GM18502 (cell line): ENCODE measurements at regions not wholly inside any gene's neighbourhood (a gene's known extent, or its start where the extent isn't known, plus 50 kb on each side); places are given as distances from the start of the nearest gene placed in this dataset.
"Not testable (repeated sequence)": the region's sequence is repeated elsewhere in the genome, so short reads cannot be mapped to it uniquely, and the experiment has no call there.

Experiments used
- ATAC-seq: cut with Tn5 transposase; IDR thresholded peaks from one replicate; pipeline ENCODE4 v1.9.1; 2021; ENCODE audit warnings: mild to moderate bottlenecking; ENCODE audit not compliant: unreplicated experiment, poor library complexity

DNA sequence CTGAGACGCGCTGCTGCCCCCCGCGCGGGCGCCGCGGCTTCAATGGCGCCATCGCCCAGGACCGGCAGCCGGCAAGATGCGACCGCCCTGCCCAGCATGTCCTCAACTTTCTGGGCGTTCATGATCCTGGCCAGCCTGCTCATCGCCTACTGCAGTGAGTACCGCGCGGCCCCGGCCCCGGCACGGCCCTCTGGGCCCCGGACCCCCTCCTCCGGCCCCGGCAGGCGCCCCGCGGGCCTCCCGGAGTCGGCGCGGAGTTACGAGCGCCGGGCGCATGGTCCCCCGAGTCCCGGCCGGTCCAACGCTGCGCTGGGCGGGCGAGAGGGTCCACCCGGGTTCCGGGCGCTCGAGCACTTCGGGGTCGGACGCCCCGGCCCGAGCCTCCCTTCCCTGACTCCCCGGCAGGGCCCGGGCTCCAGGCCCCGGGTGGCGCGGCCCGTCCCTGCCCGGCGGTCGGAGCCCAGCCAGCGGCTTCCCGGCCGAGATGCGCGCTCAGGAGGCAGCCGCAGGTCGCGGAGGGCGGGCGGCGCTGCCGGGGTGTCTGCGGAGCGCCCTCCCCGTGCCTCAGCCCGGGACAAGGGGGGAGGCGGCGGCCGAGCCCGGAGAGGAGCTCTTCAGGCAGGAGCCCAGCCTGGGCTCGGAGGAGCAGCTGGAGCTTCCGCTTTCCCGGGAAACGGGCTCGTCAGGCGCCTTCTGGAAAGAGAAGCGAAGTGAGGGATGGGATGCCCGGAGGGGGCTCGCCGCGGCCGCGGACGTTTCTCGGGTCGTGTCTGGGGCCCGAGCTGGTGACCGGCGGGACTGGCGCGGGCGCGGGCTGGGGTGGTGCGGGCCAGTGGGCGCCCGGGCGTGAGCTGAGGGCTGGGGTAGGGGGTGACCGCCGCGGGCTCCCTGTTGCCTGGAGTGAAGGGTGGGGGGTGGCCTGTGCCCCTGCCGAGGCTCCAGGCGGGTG is 1337.8 kb downstream of the BRD1 start:
- ATAC-seq = no peak

- ATAC-seq = no peak
These were observed 1338.8 kb downstream of the BRD1 start for GRCh38 chr22:48488611-48489511.

DNA sequence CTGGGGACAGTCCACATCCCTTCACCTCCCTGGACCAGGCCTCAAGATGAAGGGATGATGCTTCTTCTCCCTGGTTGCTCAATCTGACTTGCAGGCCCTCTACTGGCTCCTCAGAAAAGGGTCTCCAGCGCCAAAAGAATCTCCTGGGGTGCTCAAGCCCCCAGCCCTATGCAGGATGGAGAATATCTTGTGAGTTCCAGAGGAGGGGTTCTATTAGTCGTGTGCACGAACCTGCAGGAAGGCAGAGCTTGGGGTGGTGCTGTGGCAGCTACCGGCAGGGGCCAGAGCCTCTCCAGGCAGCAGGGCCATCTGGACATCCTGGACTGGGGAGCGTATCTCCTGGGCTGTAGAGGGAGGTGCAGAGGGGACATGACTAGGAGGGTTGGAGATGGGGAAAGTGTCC is 1339.5 kb downstream of the BRD1 start:
- ATAC-seq = no peak

DNA sequence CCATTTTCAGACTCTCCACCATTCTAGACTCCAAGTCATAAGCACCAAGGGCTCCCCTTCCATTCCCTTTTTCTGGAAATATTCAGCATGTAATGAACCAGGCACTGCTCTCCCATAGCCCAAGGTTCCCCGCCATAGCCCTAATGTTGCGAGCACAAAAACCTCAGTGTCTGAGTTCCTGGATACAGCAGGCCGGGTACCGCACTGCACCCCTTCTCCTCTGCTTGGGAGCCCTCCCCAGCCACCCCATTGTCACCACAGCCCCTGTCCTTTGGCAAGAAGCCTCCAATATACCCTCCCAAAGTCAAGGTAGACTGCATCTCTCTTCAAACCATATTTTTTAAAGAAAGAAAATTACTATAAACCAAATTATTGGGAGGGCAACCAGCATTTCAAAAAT is 1341.1 kb downstream of the BRD1 start:
- no peak for ATAC-seq

GRCh38 chr22:48486134-48486532 is 1341.5 kb downstream of the BRD1 start:
- no peak for ATAC-seq

GRCh38 chr22:48485149-48486133 is 1342.2 kb downstream of the BRD1 start:
- ATAC-seq = no peak

- no peak for ATAC-seq
These were observed 1343.7 kb downstream of the BRD1 start for GRCh38 chr22:48483764-48484528.

DNA sequence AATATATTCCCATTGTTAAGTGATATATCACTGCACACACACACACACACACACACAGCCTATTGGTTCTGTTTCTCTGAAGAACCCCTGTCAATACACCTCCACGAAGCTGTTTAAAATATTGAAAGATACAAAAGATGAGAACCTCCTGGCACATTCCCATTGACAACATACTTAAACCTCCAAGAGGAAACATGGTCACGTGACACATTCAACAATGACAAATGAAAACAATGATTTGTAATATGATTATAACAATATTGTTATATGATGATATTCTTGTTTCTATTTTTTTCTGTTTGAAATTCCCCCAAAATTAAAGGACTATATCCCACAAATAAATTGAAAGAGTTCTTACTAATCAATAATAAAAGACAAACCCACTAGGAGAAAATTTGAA is 1344.9 kb downstream of the BRD1 start:
- ATAC-seq = no peak

- ATAC-seq = not testable (repeated sequence)
These were observed 1345.5 kb downstream of the BRD1 start for GRCh38 chr22:48482198-48482597.

DNA sequence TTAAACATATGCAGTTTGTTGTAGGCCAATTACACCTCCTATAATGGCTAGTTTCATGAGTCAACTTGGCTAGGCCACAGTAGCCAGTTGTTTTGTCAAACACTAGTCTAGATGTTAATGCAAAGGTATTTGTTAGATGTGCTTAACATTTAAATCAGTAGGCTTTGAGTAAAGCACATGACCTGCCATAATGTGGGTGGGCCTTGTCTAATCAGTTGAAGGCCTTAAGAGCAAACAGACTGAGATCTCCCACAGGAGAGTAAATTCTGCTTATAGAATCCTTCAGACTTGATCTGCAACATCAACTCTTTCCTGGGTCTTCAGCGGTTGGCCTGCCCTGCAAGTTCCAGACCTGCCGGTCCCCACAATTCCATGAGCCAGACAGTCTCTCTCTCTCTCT is 1345.9 kb downstream of the BRD1 start:
- no peak for ATAC-seq

DNA sequence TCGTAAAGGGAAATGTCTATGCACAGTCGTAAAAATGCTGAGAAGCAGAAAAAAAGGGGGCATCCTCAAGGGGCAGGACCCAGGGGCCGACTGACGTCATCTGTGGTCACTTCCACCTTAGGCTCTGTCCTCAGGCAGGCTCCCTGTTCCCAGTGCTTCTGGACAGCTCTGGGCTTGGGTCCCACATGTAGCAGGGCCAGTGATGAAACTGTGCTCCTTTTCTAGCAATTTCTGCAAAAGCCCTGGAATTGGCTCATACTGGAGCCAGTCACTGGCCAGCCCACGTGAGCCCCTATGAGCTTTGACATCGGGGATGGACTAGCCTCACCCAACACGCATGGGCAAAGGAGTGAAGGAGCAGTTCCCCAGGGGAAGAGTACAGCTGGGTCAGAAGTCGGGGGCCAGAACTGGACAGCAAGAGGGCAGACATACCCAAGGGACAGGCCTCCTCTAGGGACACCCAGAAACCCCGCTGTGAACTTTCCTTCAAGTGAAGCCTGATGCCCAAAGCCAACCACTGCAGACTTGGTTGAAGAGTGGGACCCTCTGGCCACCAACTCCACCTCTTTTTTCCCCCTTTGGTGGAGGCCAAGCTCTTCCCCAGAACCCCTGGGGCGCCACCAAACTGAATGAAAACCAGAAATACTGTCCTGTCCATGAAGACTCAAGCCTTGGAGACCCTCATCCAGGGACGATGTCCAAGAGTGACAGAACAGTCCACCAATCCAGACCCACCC is 1349.0 kb downstream of the BRD1 start:
- no peak for ATAC-seq

DNA sequence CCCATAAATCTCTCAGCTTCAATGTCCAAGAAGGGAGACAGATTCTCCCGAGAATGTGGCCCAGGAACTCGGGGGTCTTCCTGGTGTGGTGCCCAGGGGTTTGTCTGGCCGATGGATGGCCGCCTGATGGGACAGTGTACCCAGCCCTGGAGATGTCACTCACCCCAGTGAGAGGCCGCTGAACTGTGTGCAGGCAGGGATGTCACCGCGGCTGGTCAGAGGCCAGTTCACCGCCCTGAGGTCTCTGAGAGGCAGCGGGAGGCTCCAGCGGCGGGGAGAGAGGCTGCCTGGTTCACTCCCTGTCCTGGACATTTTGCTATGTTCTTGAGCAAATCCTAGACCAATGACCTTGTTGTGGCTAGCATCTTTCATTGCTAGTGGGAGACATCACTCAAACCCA is 1349.5 kb downstream of the BRD1 start:
- ATAC-seq = no peak

GRCh38 chr22:48477031-48477721 is 1350.5 kb downstream of the BRD1 start:
- no peak for ATAC-seq

GRCh38 chr22:48476577-48476976 is 1351.1 kb downstream of the BRD1 start:
- no peak for ATAC-seq

DNA sequence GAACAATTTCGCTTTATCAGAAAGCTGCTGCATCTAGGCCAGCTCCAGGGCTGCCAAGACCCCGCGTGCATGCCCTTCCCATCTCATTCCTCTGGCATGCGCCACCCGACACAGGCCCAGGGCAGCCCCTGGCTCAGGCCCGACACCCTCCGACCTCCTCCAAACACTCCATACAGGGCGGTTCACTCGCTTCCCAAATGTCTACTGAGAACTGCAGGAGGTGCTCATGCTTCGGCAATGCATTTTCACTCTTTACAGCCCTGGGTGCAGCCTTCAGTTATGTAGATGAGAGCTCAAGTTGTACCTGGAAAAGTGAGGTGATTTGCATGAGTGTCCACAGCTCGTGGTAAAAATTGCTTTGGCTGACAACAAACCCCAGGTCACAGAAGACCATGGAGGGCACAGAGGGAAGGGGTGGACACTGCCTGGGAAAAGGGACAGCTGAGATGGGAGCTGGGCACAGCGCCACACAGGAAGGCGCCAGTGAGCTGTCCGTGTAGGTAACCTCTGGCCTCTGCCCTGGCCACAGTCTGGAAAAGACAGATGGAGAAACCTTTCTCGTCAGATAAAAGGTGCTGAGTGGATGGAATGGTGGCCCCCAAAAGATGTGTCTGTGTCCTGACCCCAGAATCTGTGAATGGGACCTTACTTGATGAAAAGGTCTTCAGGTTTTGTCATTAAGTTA is 1351.9 kb downstream of the BRD1 start:
- no peak for ATAC-seq

DNA sequence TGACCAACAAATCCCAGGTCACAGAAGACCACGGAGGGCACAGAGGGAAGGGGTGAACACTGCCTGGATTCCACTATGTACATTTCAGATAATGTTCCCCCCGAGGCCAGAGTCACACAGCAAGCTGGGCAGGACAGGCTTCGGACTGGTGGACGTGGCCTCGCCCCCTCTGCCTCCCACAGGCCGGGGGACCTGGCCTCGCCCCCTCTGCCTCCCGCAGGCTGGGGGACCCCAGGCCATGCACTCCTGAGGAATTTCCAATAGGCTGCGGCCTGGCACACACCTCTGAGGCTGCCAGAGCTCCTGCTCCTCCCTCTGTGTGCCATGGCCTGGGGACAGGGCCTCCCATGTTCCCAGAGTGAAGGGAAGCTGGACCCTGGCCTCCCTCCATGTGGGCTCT is 1352.8 kb downstream of the BRD1 start:
- no peak for ATAC-seq

DNA sequence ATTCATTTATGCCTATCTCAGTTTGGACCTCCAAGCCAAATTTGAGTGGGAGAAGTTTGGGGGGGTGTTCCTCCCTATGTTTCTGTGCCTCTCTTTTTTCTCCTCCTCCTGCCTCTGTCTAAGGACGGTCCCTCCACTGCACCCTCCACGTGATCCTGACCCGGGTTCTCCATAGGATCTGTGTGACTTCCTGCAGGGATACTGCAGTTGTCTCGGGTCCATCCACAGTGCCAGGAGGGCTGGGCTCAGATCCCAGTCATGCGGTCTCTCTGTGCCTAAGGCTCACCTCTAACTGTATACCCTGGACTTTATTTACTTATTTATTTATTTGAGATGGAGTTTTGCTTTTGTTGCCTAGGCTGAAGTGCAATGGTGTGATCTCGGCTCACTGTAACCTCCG is 1354.5 kb downstream of the BRD1 start:
- ATAC-seq = no peak

DNA sequence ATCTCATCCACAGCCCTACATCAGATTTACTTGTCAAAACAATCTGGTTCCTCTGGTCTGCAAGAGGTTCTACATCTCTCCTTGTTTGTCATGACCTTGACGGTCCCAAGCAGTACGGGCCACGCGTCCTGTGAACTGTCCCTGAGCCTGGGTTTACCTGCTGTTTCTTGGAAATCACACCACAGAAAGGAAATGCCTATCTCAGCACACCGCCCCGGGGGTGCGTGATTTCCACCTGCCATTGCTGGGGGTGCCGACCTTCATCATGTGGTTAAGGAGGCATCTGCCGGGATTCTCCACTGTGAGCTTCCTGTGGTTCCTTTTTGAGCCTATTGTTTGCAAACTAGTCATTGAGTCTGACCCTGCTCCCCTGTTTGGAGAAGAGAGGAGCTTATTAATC is 1363.4 kb downstream of the BRD1 start:
- ATAC-seq = no peak
